GM19023 (cell line): ENCODE measurements at regions not wholly inside any gene's neighbourhood (a gene's known extent, or its start where the extent isn't known, plus 50 kb on each side); places are given as distances from the start of the nearest gene placed in this dataset.

Experiments used
- ATAC-seq: cut with Tn5 transposase; IDR thresholded peaks from one replicate; pipeline ENCODE4 v1.9.1; 2021; ENCODE audit warnings: mild to moderate bottlenecking, moderate library complexity; ENCODE audit not compliant: unreplicated experiment

DNA sequence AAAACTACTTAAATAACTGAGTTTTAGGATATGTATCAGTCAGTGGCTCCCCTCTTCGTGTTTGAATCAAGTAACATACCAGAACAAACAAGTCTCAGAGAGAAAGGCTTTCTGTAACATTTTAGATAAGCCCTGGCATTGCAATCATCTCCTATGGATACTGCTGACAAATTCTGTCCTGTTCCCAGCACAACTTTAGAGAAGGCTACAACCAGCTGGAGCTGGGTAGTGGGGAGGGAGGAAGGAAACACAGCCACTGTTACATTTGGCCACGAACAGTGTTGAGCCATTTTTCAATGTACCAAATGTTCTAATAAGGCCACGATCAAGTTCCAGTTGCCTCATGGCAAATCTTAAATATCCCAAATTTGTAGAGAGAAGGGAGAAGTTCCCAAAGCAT, 511.8 kb upstream of the WWC1 start:
- no peak for ATAC-seq

DNA sequence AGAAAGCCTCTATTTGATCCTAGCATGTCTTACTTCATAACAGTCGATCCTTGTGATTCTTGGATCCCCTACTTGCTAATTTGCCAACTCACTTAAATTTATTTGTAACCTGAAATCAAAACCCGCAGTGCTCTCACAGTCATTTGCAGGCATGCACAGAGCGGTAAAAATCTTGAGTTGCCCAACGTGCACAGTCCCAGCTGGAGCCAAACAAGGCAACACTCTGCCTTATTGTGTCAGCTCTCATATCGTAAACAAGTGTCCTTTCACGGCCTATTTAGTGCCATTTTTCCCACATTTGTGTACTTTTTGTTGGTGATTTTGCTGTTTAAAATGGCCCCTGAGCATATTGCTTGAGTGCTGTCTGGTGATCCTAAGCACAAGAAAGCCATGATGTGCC, 511.3 kb upstream of the WWC1 start:
- ATAC-seq: no peak

DNA sequence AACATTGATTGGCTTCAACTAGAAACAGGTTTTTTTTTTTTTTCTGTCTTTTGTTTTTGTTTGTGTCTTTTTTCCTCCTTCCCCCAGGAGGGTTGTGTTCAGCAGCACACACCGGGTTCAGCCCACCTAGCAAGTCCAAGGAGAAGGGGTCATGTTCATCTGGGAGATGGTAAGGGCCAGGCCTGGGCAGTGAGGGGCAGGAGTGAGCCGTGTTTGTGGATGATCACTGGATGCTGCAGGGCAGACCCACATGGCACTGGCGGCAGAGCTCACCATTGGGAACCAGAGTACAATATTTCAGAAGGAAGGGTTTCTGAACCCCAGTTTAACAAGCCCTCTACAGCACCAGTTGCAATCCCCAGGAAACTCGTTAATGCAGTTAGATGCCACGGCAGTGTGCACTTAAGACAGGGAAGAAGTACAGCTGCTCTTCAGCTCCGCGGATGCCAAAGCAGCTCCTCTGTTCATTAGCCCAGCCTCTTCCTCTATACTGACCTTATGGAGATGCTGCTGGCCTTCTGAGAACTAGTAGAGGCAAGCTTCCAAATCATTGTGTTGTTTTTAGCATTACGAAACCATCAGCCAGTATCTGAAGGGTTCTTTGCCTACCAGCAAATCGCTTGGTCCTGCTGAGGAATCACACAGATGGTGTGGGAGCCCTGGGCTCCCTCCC, 508.2 kb upstream of the WWC1 start:
- no peak for ATAC-seq

DNA sequence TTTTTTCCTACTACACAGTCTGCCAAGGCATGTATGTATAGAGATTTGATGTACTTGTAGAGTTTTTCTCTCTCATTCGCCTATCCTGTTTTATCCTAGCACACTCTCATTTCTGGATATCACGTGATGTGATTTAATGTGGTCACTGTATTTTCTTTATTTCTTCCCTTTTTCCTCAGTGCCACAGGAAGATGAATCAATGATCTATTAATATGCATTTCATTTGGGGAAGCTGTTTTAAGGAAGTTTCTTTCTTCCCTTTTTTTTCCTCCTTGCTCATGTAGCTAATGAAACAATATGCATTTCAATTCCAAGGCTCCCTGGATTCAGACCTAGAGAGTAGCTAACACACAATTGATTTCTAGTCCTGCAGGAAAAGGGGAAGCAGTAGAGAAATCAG, 506.3 kb upstream of the WWC1 start:
- ATAC-seq: no peak

DNA sequence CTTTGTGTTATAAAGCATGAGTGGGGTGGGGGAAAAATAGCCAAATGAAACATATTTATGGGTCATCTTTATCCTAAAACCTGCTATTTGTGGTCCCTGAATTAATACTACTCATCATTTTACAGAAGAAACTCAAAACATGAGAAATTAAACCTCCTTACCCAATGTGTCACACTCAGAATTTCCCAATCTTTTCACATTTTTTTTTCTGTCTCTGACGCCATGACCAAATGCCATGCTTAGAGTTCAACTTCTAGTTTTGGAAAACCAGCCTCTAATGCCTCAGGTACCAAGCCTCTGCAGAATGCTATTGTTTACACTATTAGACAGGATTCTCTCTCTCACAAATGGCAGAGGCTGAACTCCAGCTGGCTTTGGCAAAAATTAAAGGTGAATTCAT, 505.5 kb upstream of the WWC1 start:
- ATAC-seq: no peak

DNA sequence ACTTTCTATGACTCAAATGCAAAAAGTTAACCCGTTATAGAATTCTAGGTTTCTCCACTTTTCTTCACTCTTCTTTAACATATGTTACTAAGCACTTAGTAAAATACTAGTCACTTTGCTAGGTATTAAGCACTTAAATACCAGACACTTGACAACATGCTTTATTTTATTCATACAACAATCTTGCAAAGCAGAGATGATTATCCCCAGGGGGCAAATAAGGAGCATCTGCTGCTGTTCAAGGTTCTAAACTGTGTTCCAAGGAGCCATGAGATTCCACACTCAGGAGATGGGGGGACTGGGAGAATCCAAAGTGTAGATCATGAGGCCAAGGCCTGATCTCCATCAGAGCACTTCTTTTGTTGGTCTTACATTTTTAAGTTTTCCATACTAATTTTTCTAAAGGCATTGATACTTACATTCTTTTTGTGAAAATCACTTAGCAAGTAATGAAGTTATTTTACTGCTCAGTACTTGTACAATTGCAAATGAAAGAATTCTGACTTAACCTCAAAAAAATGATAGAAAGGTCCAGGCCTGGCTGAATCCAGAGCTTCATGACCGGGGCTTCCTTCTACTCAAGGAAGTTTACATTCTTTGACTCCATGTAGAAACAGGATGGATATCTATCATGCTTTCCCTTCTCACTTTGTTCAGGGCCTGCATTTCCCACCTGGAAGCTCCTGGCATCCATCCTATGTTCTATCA, 504.4 kb upstream of the WWC1 start:
- ATAC-seq: no peak

DNA sequence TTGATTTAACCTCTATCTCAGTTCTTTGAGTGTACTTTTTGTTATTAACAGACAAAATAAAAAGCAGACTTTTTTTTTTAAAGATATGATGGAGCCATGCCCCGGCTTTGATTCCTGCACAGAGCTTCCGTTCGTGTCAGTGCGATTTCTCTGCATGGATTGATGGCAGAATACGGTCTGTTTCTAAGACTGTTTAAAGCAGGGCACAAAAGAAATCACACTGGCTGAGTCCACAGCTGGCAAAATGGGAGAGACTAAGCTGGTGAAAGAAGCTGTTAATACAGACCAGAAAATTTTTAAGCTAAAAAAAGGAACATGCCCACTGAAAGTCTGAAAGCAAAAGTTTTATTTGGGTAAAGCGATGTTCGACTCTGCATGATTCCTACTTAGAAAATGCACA, 501.4 kb upstream of the WWC1 start:
- ATAC-seq: no peak

DNA sequence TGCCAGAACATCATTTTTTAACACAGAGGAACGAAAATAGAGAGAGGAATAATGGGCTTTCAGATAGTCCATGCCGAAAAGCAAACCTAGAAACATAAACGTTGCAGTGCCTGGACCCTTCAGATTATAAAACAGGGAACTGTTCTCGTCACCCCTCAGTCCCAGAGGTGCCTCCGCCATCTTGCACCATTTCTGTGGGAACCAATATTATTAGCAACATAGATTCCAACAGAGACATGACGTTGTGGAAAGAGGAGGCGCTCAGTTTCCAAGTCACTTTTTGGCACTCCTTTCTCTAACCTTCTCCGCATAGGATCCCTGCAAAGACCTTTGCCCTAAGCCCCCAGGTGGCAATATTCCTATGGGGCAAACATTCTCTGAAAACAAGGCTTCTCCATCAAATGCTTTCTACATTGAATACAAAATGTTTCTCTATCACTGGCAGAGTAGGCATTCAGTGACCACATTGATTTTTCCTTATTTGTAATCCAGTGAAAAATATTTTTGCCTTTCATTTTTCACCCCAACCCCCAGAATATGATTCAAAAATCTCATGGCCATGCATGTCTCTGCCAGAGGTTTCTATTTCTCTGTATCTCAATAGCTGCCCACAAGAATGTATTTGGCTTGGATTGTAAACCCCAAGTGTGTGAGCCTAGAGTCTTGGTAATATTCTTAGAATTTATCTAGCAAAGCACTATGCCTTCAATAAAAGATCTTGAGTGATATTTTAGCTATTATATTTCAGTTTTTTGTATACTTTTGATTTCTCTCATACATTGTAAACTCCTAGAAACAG, 500.8 kb upstream of the WWC1 start:
- no peak for ATAC-seq

DNA sequence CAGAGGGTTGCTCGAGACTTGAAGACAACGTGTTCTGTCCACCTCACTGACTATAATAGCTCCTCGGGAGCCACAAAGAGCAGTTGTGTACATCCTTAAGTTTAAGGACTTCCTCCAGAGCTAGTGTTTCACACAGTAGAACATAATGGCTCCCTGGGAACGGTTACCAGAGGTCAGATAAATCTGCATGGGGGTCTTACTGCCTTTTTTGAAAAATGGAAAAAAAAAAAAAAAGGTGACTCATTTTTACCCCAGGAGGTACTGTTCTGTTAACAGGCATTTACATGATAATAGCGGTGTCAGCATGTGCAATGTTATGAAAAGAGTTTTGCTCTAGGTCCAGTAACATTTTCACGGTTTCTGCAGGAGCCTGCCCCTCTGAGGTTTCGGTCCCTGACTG, 498.9 kb upstream of the WWC1 start:
- no peak for ATAC-seq

DNA sequence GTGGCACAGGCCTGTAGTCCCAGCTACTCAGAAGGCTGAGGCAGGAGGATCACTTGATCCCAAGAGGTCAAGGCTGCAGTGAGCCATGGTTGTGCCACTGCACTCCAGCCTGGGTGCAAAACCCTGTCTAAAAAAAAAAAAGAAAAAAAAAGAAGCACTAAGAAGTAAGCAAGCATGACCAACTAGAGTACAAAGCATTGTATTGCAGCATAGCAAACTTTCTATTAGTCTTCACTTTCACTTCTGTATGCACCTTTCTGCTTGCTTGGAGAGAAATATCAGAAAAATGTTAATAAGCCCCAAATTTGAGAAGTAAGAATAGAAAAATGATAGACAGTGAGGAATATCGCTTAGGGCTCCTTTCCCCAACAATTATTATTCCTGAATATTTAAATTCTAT, 497.7 kb upstream of the WWC1 start:
- no peak for ATAC-seq

DNA sequence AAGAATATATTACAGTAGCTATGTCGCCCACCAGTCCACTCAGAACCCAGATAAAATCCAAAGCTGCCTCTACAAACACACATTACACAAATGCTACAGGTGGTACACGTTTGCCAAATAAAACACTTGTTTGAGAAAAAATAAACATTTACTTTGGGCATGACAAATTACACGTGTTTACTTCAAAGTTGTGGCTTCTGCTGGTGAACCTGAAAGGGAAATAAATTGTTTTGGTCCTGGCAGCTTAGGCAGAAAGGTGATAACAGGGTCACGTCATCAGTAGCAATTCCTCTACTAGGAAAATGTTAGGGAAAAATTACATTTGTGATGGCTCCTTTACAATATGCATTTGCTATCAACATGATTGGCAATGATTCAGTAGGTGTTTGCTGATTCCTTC, 497.3 kb upstream of the WWC1 start:
- ATAC-seq: no peak

DNA sequence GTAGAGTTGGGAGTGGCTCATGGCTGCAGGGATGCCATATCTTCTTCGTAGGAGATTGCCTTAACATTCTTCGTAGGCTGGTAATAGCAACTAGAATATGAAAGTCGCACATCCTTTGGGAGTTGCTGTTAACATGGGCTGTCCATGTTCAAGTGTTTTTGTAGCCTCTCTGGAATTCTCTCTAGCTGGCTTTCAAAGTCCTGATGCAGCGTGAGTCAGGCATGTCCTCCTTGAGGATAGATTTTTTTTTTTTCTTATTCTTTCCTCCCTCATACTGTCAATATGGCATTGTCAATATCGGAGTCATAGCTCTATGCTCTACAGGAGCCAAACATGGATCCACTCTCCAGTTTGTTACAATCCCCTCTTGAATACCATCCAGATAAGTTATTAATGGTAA, 494.8 kb upstream of the WWC1 start:
- ATAC-seq: no peak

DNA sequence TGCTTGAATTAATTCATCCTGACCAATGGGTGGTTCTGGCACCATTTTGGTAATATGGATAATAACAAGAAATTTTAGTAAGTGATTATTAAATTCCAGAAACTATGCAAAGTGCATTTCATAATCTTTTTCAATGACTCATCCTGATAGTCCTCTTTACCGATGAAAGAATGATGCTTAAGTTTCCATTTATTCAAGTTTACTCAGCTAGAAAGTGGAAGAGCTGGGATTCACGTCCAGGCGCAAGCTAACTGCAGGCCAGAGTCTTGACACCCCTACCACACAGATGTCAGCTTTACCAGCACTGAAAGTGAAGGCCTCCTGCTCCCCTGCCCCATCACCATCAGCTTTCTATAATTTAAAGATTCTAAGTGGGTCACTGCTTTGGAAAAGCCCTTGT, 493.5 kb upstream of the WWC1 start:
- ATAC-seq: no peak

DNA sequence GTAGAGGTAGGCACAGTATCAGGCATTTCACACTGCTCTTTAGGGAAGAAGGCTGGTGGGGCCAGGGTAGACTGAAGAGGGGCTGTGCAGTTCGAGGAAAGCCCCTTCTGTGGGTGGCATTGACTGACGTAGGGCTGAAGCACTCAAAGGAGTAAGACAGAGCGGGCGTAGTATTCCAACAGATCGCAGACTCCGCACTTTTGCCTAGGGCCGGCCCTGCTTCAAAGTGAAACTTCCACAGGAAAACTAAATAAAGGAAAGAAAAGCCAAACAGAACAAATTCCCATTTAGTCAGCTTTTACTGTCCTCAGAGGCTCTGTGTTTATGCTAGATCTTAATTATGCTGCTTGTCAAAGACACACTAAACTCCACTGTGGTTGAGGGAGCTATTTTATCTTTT, 493.0 kb upstream of the WWC1 start:
- ATAC-seq: no peak

DNA sequence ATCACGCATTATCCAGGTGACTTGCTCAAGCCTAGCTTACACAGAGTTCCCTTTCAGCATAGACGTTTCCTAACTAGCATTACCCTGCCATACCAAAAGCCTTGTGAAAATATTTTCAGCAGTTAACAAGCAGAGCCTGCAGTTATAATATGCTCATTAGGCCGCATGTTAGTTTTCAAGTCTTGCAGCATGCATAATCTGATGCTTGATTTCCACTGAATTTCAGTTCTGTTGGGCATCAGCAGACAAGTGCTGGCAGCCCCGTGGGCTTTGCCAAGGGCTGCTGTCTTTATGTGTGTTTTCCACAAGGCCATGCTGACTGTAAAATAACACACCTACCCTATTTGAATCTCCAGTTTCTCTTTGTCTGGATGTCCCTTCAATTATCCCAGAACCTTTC, 491.0 kb upstream of the WWC1 start:
- ATAC-seq: no peak

DNA sequence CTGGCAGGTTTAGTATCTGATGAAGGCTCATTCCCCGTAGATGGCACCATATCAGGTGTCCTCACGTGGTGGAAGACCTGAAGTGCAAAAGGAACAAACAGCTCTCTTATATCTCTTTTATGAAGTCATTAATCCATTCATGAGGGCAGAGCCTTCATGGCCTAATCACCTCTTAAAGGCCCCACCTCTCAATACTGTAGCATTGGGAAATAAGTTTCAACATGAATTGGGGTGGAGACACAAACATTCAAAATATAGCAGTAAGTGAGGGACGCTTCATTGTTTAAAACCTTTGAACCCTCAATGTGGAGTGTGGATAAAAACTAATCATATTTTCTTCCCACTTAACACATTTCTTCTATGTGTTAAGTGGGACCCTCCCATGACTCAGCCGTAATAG, 489.4 kb upstream of the WWC1 start:
- no peak for ATAC-seq

DNA sequence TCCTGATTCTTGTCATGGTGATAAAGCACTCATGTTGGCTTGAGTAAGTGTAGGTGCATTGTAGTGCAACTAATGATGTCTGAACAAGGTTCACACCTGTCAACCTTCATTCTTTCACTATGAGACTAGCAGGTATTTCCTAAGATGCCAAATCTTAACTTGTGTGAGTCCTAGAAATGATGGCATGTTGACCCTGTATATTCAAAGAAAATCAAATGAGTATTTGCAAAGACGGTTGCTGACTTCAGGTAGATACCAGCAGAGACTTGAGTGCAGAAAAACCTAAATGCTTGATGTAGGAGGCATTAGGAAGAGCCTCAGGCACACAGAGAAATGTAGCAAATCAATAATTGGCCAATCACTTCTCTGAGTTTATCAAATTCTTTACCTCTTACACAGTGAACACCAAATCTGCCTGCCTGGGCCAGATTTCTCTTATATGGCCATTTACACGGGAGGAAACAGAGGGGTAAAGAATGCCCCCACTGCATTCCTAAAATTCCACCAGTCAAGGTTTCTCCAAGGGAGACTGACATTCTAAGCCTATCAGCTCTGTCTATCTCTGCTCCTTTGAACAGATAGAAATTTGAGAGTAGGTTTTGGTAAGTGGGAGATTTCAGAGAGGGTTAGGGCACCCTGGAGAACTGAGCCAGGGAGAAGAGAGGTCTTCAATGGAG, 488.6 kb upstream of the WWC1 start:
- ATAC-seq: no peak

DNA sequence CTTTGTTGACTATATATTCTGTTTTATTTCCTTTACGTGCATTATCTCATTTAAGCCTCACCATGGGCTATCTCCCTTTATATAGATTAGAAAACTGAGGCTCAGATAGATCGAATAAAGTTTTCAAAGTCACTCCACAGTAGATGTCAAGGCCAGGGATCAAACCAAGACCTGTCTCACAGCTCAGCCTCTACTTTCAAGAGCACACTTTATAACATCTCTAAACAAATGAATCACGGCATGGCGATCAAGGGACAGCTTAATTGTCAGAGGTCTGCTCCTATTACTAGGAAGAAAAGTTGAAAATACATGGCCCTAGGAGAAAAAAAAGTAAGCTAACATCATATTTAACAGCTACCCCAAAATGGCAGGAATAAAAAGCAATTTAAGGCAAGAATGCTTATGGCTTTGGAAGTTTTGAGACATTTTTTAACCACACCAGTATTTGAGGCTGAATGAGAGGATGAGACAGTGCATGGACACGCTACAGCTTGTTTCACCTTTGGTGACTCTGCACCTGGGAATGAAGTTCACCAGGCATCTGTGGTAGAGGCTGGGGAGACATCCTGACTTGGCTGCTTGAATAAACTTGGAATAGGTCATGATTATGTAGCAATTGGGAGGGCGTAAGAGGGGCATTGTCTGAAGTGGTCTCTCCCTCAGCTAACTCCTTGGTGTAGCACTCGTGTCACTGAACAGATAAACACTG, 486.8 kb upstream of the WWC1 start:
- ATAC-seq: no peak

DNA sequence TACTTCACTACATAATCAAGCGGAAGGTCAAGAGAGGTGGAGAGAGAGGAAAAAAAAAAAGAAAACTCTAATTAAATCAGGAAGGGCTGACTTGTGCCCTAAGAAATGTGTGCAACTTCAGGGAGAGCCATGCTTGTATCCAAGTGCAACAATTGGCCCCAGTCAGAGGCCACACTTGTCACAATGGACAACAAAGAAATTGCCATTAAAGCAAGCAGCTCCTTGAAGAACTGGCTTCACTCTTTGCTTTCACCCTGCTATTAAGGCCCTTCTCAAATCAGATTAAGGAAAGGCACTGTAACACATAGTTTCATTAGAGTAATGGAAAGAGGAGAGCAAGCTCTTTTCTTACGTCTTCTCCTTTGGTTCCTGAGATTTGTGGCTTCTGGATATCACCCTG, 480.9 kb upstream of the WWC1 start:
- ATAC-seq: no peak

DNA sequence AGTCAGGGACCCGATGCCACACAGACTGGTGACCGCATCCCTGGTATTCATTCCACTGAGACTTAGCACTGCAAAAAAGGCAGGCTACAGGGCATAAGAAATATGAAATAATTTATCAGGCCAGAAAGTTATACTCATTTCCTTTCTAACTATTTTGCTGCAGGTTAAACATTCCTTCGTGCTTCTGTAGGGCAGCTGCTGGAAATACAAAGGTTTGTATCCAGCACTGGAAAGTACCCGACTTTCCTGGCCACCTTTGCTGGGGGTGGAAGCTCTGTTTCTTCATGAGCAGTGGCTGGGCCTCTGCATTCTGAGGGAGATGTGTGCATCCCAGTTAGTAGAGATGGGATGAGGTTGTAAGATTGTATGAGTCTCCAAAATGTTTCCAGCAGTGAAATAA, 478.6 kb upstream of the WWC1 start:
- ATAC-seq: no peak

DNA sequence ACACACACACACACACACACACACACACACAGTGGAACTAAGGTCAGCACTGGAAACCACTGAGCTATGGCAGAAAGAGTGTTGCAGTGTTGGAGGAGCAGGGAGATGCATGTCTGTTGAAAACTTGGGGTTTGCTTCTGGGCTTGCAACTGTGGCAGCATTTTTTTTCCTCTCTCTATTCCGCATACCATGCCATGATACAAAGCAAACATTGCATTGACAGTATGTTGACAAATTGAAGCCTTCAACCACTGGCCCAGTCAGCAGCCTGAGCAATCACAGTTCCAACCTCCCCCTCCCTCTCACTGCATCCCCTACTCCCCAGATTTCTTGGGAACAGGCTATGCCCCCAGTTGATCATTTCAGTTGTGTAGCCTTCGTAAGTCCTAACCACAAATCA, 478.1 kb upstream of the WWC1 start:
- no peak for ATAC-seq
